ENCODE measurements at regions not wholly inside any gene's neighbourhood (a gene's known extent, or its start where the extent isn't known, plus 50 kb on each side); places are given as distances from the start of the nearest gene placed in this dataset.

DNA sequence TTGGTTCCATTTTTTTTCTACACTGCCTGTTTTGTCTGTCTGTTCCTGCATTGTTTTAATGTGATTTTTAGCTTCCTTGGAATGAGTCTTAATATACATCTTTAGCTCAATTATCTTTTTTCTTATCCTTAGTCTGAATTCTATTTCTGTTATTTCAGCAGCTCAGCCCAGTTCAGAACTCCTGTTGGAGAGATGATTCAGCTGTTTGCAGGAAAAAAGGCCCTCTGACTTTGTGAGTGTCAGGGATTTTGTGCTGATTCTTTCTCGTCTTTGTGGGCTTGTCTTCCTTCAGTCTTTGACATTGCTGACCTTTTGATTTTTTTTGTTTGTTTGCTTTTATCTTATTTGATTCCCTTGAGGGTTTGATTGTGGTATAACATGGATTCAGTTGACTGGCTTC lies 343.2 kb upstream of the TRAM1L1 start:
- TF ChIP-seq CTCF (IDR thresholded peaks at IDR 0.05), result no peak
- no peak for TF ChIP-seq ZFX (IDR thresholded peaks at IDR 0.05; ENCODE audit: borderline replicate concordance)
